GM12864 (cell line): ENCODE measurements at regions not wholly inside any gene's neighbourhood (a gene's known extent, or its start where the extent isn't known, plus 50 kb on each side); places are given as distances from the start of the nearest gene placed in this dataset.

Source experiments
- DNase-seq: peaks from one replicate; pipeline ENCODE4 v3.0.0-alpha.2; 2011; ENCODE audit warnings: low read depth
- H3K4me3 ChIP-seq: 2 replicates; pipeline ENCODE4 v1.5.1; 2011; ENCODE audit warnings: mild to moderate bottlenecking, low read depth, low read length, control low read depth
- TF ChIP-seq, protein P1 (sequence below): IDR thresholded peaks from 2 replicates; pipeline ENCODE4 v1.5.1; 2011; ENCODE audit warnings: low read depth, mild to moderate bottlenecking, moderate library complexity, low read length, control low read depth, inconsistent platforms; ENCODE audit errors: missing control alignments

GRCh38 chr16:51960931-51961330 is 586.0 kb downstream of the TOX3 start:
- H3K4me3 ChIP-seq = no peak overlapping the region
- TF ChIP-seq, protein P1, sequence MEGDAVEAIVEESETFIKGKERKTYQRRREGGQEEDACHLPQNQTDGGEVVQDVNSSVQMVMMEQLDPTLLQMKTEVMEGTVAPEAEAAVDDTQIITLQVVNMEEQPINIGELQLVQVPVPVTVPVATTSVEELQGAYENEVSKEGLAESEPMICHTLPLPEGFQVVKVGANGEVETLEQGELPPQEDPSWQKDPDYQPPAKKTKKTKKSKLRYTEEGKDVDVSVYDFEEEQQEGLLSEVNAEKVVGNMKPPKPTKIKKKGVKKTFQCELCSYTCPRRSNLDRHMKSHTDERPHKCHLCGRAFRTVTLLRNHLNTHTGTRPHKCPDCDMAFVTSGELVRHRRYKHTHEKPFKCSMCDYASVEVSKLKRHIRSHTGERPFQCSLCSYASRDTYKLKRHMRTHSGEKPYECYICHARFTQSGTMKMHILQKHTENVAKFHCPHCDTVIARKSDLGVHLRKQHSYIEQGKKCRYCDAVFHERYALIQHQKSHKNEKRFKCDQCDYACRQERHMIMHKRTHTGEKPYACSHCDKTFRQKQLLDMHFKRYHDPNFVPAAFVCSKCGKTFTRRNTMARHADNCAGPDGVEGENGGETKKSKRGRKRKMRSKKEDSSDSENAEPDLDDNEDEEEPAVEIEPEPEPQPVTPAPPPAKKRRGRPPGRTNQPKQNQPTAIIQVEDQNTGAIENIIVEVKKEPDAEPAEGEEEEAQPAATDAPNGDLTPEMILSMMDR = no peak
- no peak for DNase-seq

- H3K4me3 ChIP-seq = no peak overlapping the region
- TF ChIP-seq, protein P1 = no peak
- no peak for DNase-seq
Observed at GRCh38 chr16:51953286-51953985, 593.5 kb downstream of the TOX3 start.

DNA sequence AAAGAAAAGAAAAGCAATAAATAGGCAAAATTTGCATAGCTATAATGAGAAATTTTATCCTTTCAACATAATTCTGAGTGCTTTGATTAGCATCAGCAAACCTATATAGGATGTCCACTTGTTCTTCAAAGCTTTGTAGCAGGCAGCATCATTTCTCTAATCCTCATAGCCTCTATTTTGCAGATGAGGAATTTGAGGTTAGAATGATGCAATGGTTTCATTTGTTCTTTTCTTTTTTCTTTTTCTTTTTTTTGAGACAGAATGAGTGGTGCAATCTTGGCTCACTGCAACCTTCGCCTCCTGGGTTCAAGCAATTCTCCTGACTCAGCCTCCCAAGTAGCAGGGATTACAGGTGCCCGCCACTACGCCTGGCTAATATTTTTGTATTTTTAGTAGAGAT is 594.4 kb downstream of the TOX3 start:
- TF ChIP-seq, protein P1 = no peak
- H3K4me3 ChIP-seq = no peak overlapping the region
- no peak for DNase-seq

GRCh38 chr16:51951668-51952298 is 595.2 kb downstream of the TOX3 start:
- H3K4me3 ChIP-seq = no peak overlapping the region
- no peak for DNase-seq
- TF ChIP-seq, protein P1 = no peak

DNA sequence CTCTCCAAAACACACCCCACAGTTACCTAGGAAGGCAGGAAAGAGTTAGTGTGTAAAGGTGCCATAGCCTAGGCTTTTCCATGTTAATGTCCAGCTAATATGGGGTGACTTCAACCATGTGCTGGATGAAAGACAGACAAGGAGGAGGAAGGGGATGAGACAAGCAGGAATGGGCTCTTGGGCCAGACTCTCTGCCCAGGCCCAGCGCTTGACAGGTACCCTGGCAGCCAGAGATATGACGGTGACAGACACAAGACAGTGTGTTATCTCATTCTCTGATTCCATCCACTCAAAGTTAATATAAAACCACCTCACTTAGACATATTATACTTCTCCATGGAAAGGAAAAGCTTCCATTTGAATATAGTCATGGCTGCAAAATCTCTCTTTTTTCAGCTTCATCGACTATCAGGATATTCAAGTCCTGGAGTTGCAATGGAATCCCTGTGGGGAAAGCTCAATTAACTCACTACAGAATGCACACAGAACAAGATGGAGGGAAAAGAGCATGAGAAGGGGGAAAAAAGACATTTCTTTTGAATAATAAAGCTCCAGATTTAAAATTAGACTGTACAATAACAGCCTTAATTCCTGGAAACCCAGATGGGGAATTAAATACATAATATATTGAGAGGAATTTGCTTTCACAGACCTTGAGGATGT is 596.7 kb downstream of the TOX3 start:
- TF ChIP-seq, protein P1 = no peak
- no peak overlapping the region for H3K4me3 ChIP-seq
- no peak for DNase-seq

DNA sequence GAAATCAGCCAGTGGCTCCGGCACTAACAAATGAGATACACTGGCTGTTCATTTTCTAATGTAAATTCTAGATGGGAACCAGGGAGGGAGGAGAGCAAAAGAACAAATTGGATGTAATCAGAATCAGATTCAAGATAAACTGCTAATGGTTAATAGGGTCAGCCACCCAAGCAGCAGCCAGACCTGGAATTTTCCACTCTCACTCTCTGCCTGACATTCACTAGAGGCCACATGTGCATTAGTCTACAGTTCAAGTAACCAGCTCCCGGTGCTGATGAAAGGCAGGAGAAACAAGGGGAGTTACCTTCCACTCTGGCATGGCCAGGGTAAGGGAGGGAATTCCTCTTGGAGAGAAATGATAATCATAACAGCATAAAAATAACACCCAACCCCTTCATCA is 597.7 kb downstream of the TOX3 start:
- no peak overlapping the region for H3K4me3 ChIP-seq
- no peak for DNase-seq
- TF ChIP-seq, protein P1 = no peak
